ENCODE measurements at regions not wholly inside any gene's neighbourhood (a gene's known extent, or its start where the extent isn't known, plus 50 kb on each side); places are given as distances from the start of the nearest gene placed in this dataset.

DNA sequence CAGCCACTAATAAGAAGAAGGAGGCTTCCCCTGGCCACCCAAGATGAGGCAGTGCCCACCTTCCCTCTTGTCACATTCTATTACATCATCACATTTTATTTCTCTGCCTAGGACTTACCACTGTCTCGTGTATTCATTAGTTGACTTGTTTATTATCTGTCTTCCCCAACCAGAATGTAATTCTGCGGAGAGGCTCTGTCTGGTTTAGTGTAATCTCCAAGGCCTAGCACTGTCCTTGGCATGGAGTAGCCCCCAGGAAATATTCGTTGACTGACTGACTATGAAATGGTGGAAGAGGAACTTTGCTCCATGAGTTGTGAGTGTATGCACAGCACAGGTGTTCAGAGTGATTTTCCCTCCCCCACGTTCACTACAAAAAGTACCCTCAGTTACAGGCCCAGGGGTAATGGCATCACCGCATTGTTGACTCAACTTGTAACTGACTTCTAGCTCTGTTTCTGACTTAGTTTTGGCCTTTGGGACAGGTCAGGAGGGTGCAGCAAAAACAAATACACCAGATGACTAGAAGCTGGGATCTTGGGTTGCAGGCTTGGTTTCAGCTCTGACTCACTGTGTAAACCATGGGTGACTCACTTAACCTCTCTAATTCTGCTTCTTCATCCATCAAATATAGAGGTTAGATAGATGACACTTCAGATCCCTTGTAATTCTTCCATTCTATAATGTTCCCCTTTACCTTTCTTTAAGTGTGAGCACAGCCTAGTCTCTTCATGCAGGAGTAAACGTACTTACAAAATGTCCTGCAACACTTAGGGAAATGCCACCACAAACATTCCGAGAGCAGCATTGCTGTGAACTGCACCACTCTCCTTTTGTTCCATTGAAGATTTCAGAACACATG lies 229.7 kb downstream of the KCNRG start:
- Mint-ChIP-seq H3K36me3 (ENCODE audit: low read depth, unreplicated experiment) (no peaks in the 10 kb centered on the region), H3K9me3 (ENCODE audit: unreplicated experiment) (no peaks in the 10 kb centered on the region), H3K4me3 (ENCODE audit: unreplicated experiment) (no peak overlapping the region), H3K27ac (ENCODE audit: unreplicated experiment) (peak overlapping the region; percentile 73), H3K27me3 (ENCODE audit: low read depth, unreplicated experiment) (no peaks in the 10 kb centered on the region), H3K4me1 (ENCODE audit: low read depth, unreplicated experiment) (peaks cover 31% of the 10 kb centered on the region)
- Histone ChIP-seq H3K27me3 (ENCODE audit: insufficient read depth, low read length) (peaks cover 11% of the 10 kb centered on the region), H4K20me1 (ENCODE audit: insufficient read depth, low read length) (no peaks in the 10 kb centered on the region), H3K79me2 (ENCODE audit: insufficient read depth, low read length) (no peaks in the 10 kb centered on the region), H2AFZ (ENCODE audit: low read depth, low read length) (no peak overlapping the region), H3K4me3 (ENCODE audit: insufficient read depth, low read depth, low read length) (no peak overlapping the region), H3K4me1 (ENCODE audit: insufficient read depth, low read length) (peaks cover 14% of the 10 kb centered on the region), H3K9ac (ENCODE audit: low read length) (no peak overlapping the region), H3K36me3 (ENCODE audit: insufficient read depth, low read length) (no peaks in the 10 kb centered on the region), H3K9me3 (ENCODE audit: insufficient read depth, low read depth, low read length) (no peaks in the 10 kb centered on the region), H3K27ac (ENCODE audit: low read depth, low read length) (peak overlapping the region; percentile 35), H3K4me2 (ENCODE audit: low read length) (peak overlapping the region; percentile 70)
- TF ChIP-seq, protein P1, sequence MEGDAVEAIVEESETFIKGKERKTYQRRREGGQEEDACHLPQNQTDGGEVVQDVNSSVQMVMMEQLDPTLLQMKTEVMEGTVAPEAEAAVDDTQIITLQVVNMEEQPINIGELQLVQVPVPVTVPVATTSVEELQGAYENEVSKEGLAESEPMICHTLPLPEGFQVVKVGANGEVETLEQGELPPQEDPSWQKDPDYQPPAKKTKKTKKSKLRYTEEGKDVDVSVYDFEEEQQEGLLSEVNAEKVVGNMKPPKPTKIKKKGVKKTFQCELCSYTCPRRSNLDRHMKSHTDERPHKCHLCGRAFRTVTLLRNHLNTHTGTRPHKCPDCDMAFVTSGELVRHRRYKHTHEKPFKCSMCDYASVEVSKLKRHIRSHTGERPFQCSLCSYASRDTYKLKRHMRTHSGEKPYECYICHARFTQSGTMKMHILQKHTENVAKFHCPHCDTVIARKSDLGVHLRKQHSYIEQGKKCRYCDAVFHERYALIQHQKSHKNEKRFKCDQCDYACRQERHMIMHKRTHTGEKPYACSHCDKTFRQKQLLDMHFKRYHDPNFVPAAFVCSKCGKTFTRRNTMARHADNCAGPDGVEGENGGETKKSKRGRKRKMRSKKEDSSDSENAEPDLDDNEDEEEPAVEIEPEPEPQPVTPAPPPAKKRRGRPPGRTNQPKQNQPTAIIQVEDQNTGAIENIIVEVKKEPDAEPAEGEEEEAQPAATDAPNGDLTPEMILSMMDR (IDR thresholded peaks at IDR 0.05; ENCODE audit: insufficient read depth, low read depth, low read length): no peak
- no peak for TF ChIP-seq EZH2 (IDR thresholded peaks at IDR 0.05; ENCODE audit: insufficient read depth, low read length)
- FAIRE-seq: peak; percentile 71
- DNase-seq (ENCODE audit: low read depth): peak; percentile 91

DNA sequence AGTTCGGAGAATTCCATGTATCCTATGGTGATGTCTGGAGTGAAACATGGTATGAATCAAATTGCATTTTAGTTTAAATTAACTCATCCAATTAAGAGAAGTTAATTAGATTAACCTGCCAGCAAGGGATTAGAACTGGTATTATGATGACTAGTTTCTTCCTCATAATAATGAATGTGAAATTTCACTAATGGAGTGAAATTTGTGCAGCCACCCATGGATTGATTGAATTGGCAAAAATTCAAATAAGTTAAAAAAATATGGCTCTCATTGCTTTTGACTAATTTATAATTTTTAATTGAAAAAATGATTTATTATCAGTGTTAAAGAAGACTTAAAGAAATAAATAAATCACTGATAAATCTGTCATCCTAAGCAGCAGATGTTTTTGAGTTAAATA lies 232.0 kb downstream of the KCNRG start:
- H3K9me3 ChIP-seq (ENCODE audit: insufficient read depth, low read depth, low read length): no peaks in the 10 kb centered on the region
- DNase-seq (ENCODE audit: low read depth) (no peak), FAIRE-seq (no peak)
- no peak overlapping the region for H3K4me3 Mint-ChIP-seq (ENCODE audit: unreplicated experiment)
- H3K9me3 Mint-ChIP-seq (ENCODE audit: unreplicated experiment): no peaks in the 10 kb centered on the region
- H3K27me3 Mint-ChIP-seq (ENCODE audit: low read depth, unreplicated experiment): no peaks in the 10 kb centered on the region
- H3K36me3 Mint-ChIP-seq (ENCODE audit: low read depth, unreplicated experiment): no peaks in the 10 kb centered on the region
- no peak overlapping the region for H2AFZ ChIP-seq (ENCODE audit: low read depth, low read length)
- H3K79me2 ChIP-seq (ENCODE audit: insufficient read depth, low read length): no peaks in the 10 kb centered on the region
- H3K4me3 ChIP-seq (ENCODE audit: insufficient read depth, low read depth, low read length): no peak overlapping the region
- no peaks in the 10 kb centered on the region for H4K20me1 ChIP-seq (ENCODE audit: insufficient read depth, low read length)
- peaks cover 14% of the 10 kb centered on the region for H3K4me1 ChIP-seq (ENCODE audit: insufficient read depth, low read length)
- H3K36me3 ChIP-seq (ENCODE audit: insufficient read depth, low read length): no peaks in the 10 kb centered on the region
- H3K4me1 Mint-ChIP-seq (ENCODE audit: low read depth, unreplicated experiment): peaks cover 25% of the 10 kb centered on the region
- no peak overlapping the region for H3K27ac Mint-ChIP-seq (ENCODE audit: unreplicated experiment)
- H3K9ac ChIP-seq (ENCODE audit: low read length): no peak overlapping the region
- H3K4me2 ChIP-seq (ENCODE audit: low read length): no peak overlapping the region
- no peak overlapping the region for H3K27ac ChIP-seq (ENCODE audit: low read depth, low read length)
- TF ChIP-seq, protein P1 (IDR thresholded peaks at IDR 0.05; ENCODE audit: insufficient read depth, low read depth, low read length): no peak
- no peak for TF ChIP-seq EZH2 (IDR thresholded peaks at IDR 0.05; ENCODE audit: insufficient read depth, low read length)
- H3K27me3 ChIP-seq (ENCODE audit: insufficient read depth, low read length): peaks cover 10% of the 10 kb centered on the region

Measured in astrocyte (in vitro differentiated cells and primary cell).